ENCODE measurements at regions not wholly inside any gene's neighbourhood (a gene's known extent, or its start where the extent isn't known, plus 50 kb on each side); places are given as distances from the start of the nearest gene placed in this dataset.
"Not testable (repeated sequence)": the region's sequence is repeated elsewhere in the genome, so short reads cannot be mapped to it uniquely, and the experiment has no call there.

DNA sequence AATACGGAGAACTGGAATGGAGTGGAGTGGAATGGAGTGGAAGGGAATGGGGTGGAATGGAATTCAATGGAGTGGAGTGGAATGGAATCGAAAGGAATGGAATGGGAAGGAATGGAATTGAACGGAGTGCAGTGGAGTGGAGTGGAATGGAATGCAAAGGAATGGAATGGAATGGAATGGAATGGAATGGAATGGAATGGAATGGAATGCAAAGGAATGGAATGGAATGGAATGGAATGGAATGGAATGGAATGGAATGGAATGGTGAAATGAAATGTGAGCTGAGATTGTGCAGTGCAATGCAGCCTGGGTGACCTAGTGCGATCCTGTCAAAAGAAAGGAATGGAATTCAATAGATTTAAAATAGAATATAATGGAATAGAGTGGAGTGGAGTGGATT, 357.3 kb upstream of the WSB1 start:
- H3K4me3 ChIP-seq; H3K27ac ChIP-seq; H3K27me3 ChIP-seq; intact Hi-C loops (cut with DNase I); H3K36me3 ChIP-seq; DNase-seq (ENCODE audit: extremely low spot score in 2 of 2); H3K9me3 ChIP-seq; H3K4me1 ChIP-seq: not testable (repeated sequence)

DNA sequence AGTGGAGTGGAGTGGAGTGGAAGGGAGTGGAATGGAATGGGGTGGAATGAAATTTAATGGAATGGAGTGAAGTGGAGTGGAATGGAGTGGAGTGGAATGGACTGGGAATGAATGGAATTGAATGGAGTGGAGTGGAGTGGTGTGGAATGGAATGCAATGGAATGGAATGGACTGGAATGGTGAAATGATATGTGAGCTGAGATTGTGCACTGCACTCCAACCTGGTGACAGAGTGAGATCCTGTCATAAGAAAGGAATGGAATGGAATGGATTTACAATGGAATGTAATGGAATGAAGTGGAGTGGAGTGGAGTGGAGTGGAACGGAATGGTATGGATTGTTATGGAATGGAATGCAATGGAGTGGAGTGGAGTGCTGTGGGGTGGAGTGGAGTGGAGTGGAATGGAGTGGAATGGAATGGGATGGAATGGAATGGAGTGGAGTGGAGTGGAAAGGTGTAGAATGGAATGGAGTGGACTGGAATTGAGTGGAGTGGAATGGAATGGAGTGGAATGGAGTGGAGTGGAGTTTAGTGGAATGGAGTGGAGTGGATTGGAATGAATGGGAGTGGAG, 356.1 kb upstream of the WSB1 start:
- H3K9me3 ChIP-seq; H3K4me3 ChIP-seq; H3K27ac ChIP-seq; H3K27me3 ChIP-seq; H3K36me3 ChIP-seq; H3K4me1 ChIP-seq; DNase-seq (ENCODE audit: extremely low spot score in 2 of 2); intact Hi-C loops (cut with DNase I): not testable (repeated sequence)

DNA sequence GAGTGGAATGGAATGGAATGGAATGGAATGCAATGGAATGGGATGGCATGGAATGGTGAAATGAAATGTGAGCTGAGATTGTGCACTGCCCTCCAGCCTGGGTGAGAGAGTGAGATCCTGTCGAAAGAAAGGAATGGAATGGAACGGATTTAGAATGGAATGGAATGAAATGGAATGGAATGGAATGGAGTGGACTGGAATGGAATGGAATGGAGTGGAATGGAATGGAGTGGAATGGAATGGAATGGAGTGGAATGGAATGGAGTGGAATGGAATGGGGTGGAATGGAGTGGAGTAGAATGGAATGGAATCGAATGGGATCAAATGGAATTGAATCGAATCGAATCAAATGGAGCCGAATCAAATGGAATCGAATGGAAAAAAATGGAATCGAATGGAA, 354.2 kb upstream of the WSB1 start:
- intact Hi-C loops (cut with DNase I); H3K36me3 ChIP-seq; H3K4me3 ChIP-seq; H3K4me1 ChIP-seq; H3K27me3 ChIP-seq; H3K27ac ChIP-seq; H3K9me3 ChIP-seq; DNase-seq (ENCODE audit: extremely low spot score in 2 of 2): not testable (repeated sequence)

DNA sequence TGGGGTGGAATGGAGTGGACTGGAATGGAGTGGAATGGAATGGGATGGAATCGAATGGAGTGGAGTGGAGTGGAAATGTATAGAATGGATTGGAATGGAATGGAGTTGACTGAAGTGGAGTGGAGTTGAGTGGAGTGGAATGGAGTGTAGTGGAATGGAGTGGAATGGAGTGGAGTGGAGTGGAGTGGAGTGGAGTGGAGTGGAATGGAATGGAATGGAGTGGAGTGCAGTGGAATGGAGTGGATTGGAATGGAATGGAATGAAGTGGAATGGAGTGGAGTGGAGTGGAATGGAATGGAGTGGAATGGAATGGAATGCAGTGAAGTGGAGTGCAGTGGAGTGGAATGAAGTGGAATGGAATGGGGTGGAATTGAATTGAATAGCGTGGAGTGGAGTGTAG, 353.3 kb upstream of the WSB1 start:
- H3K9me3 ChIP-seq; H3K27me3 ChIP-seq; H3K36me3 ChIP-seq; H3K27ac ChIP-seq; H3K4me1 ChIP-seq; DNase-seq (ENCODE audit: extremely low spot score in 2 of 2); H3K4me3 ChIP-seq; intact Hi-C loops (cut with DNase I): not testable (repeated sequence)

DNA sequence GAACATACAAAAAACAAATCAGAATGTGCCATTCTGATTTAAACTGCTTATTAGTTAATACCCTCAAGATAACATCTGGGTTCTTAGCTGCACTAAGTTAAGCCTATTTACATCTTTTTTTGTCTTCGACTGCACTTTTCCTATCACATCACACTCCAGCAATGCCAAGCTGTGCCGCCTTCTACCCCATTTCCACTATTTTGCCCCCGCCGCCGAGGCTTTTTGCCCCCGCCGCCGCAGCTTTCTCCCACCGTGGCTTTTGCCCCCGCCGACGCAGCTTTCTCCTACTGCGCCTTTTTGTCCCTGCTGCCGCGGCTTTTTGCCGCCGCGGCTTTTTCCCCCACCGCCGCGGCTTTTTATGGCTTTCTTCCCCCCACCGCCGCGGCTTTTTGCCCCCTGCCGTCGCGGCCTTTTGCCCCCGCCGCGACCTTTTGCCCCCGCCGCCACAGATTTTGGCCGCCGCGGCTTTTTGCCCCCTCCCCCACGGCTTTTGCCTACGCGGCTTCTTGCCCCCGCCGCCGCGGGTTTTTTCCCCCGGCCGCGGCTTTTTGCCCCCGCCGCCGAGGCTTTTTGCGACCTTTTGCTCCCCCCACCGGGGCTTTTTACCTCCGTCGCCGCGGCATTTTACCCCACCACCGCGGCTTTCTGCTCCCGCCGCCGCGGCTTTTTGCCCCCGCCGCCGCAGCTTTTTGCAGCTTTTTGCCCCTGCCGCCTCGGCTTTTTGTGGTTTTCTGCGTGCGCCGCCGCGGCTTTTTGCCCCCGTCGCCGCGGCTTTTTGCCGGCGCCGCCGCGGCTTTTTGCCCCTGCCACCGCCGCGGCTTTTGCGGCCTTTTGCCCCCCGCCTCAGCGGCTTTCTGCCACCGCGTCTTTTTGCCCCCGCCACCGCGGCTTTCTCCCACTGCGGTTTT, 331.4 kb upstream of the WSB1 start:
- H3K9me3 ChIP-seq, result no peaks in the 10 kb centered on the region
- H3K27me3 ChIP-seq, result no peaks in the 10 kb centered on the region
- TF ChIP-seq, protein P1, sequence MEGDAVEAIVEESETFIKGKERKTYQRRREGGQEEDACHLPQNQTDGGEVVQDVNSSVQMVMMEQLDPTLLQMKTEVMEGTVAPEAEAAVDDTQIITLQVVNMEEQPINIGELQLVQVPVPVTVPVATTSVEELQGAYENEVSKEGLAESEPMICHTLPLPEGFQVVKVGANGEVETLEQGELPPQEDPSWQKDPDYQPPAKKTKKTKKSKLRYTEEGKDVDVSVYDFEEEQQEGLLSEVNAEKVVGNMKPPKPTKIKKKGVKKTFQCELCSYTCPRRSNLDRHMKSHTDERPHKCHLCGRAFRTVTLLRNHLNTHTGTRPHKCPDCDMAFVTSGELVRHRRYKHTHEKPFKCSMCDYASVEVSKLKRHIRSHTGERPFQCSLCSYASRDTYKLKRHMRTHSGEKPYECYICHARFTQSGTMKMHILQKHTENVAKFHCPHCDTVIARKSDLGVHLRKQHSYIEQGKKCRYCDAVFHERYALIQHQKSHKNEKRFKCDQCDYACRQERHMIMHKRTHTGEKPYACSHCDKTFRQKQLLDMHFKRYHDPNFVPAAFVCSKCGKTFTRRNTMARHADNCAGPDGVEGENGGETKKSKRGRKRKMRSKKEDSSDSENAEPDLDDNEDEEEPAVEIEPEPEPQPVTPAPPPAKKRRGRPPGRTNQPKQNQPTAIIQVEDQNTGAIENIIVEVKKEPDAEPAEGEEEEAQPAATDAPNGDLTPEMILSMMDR (IDR thresholded peaks at IDR 0.05), result no peak
- no peak for TF ChIP-seq POLR2A (IDR thresholded peaks at IDR 0.05)
- TF ChIP-seq POLR2AphosphoS5 (IDR thresholded peaks at IDR 0.05; ENCODE audit: insufficient read depth in 1 of 2, low read depth in 1 of 2), result no peak
- H3K4me3 ChIP-seq, result no peak overlapping the region
- H3K4me1 ChIP-seq, result no peaks in the 10 kb centered on the region
- H3K36me3 ChIP-seq, result no peaks in the 10 kb centered on the region
- H3K27ac ChIP-seq, result no peak overlapping the region
- no peak for DNase-seq (ENCODE audit: extremely low spot score in 2 of 2)
- intact Hi-C loops (cut with DNase I), result no loop called here

DNA sequence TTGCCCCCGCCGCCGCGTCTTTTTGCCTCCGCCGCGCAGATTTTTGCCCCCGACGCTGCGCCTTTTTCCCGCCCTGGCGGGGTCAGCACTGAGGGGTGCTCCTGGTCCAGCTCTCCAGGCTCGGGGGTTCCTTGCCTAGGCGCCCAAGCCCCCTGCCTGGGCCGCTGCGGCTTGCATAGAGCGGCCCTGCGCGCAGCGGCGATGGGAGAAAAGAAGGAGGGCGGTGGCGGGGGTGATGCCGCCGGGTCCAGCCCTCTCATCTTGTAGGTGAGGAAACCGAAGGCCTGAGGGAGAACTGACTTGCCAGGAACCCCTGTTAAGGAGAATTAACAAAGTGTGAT, 330.8 kb upstream of the WSB1 start:
- no peaks in the 10 kb centered on the region for H3K4me1 ChIP-seq
- no peaks in the 10 kb centered on the region for H3K9me3 ChIP-seq
- H3K27ac ChIP-seq, result no peak overlapping the region
- TF ChIP-seq, protein P1 (IDR thresholded peaks at IDR 0.05), result no peak
- no peak for TF ChIP-seq POLR2AphosphoS5 (IDR thresholded peaks at IDR 0.05; ENCODE audit: insufficient read depth in 1 of 2, low read depth in 1 of 2)
- TF ChIP-seq POLR2A (IDR thresholded peaks at IDR 0.05), result no peak
- no peaks in the 10 kb centered on the region for H3K27me3 ChIP-seq
- H3K4me3 ChIP-seq, result no peak overlapping the region
- DNase-seq (ENCODE audit: extremely low spot score in 2 of 2), result no peak
- H3K36me3 ChIP-seq, result no peaks in the 10 kb centered on the region
- intact Hi-C loops (cut with DNase I), result no loop called here

DNA sequence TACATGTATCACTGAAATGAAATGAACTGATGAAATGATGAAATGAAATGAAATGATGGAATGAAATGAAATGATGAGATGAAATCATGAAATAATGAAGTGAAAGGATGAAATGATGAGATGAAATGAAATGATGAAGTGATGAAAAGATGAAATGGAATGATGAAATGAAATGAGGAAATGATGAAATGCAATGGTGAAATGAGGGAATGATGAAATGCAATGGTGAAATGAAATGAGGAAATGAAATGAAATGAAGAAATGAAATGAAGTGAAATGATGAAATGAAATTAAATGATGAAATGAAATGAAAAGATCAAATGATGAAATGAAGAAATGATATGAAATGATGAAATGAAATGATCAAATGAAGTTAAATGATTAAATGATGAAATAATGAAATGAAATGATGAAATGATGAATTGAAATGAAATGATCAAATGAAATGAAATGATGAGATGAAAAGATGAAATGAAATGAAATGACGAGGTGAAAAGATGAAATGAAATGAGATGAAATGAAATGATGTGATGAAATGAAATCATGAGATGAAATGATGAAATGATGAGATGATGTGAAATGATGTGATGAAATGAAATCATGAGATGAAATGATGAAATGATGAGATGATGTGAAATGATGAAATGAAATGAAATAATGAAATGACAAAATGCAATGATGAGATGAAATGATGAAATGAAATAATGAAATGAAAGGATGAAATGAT, 327.9 kb upstream of the WSB1 start:
- H3K27ac ChIP-seq, result not testable (repeated sequence)

DNA sequence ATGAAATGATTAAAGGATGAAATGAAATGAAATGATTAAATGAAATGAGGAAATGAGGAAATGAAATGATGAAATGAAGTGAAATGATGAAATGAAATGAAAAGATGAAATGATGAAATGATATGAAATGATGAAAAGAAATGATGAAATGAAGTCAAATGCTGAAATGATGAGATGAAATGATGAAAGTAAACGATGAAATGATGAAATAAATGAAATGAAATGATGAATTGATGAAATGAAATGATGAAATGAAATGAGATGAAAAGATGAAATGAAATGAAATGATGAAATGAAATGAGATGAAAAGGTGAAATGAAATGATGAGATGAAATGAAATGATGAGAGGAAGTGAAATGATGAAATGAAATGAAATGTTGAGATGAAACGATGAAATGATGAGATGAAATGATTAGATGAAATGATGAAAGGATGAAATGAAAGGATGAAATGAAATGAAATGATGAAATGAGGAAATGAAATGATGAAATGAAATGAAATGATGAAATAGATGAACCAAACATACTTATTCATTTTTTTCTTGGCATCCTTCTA, 327.2 kb upstream of the WSB1 start:
- intact Hi-C loops (cut with DNase I); DNase-seq (ENCODE audit: extremely low spot score in 2 of 2); H3K9me3 ChIP-seq: not testable (repeated sequence)

More for the DNA sequence above, 327.9 kb upstream of the WSB1 start:
- H3K36me3 ChIP-seq; DNase-seq (ENCODE audit: extremely low spot score in 2 of 2); H3K4me1 ChIP-seq; H3K4me3 ChIP-seq; H3K27me3 ChIP-seq; H3K9me3 ChIP-seq; intact Hi-C loops (cut with DNase I): not testable (repeated sequence)

DNA sequence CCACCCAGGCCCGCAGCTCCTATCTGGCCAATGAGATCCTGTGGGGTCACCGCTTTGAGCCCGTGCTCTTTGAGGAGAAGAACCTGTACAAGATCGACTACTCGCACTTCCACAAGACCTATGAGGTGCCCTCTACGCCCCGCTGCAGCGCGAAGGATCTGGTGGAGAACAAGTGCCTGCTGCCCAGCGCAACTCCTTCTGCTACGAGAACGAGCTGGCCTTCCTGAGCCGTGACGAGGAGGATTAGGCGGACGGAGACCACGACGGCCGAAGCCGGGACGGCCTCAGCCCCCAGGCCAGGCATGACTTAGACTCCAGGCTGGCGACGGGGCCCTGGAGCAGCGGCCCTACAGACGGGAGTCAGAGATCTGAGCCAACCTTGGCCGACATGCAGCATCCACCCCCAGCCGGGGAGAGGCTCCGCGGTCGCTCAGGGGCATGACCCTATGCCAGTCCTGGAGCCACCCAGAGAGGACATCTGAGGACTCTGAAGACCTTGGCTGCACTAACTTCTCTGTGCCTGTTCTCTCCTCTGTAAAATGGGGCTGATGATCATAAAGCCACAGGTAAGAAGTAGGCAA, 312.0 kb upstream of the WSB1 start:
- H3K27ac ChIP-seq; H3K4me1 ChIP-seq; intact Hi-C loops (cut with DNase I); H3K36me3 ChIP-seq; H3K27me3 ChIP-seq; H3K9me3 ChIP-seq; H3K4me3 ChIP-seq; DNase-seq (ENCODE audit: extremely low spot score in 2 of 2): not testable (repeated sequence)

More for the DNA sequence above, 327.2 kb upstream of the WSB1 start:
- not testable (repeated sequence) for H3K27me3 ChIP-seq, H3K36me3 ChIP-seq, H3K4me1 ChIP-seq, H3K4me3 ChIP-seq, H3K27ac ChIP-seq

DNA sequence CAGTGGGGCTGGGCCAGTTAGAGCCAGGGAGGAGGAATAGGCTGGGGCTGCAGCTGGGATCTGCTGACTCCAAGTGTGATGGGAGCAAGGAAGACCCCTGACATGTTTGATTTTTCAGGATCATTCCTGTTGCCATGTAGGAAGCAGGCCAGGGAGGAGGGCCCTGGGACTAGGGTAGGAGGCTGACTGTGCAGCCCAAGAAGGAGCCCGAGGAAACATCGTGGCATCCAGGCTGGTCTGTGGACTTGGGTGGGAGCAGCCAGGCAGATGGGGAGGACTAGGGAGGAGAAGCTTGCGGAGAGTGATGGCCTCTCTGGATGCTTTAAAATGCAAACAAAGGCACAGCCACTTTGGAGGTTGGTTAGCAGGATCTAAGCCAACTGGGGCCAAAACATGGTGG, 311.4 kb upstream of the WSB1 start:
- intact Hi-C loops (cut with DNase I); H3K9me3 ChIP-seq: not testable (repeated sequence)

More for the DNA sequence above, 311.4 kb upstream of the WSB1 start:
- H3K36me3 ChIP-seq; DNase-seq (ENCODE audit: extremely low spot score in 2 of 2); H3K4me3 ChIP-seq; H3K4me1 ChIP-seq; H3K27me3 ChIP-seq; H3K27ac ChIP-seq: not testable (repeated sequence)

All from vagina (tissue), 2 donors.